ENCODE measurements at regions not wholly inside any gene's neighbourhood (a gene's known extent, or its start where the extent isn't known, plus 50 kb on each side); places are given as distances from the start of the nearest gene placed in this dataset.

DNA sequence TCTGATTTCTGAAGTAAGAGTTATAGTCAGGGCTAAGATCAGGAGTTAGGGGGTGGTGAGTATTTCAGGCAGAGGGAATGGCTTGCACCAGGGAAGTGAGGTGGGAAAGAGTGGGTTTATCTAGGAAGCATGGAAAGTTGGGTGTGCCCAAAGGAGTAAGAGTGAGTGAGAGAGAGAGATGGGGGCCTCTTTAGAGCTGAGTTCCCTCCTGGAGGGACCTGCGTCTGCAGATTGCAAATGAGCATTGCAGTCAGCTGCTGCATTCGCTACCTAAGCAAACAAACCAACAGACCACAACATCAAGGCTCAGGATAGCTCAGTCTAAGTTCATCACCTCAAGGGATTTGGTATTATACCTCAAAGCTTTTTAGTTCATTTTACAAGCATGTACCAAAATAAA, 405.8 kb downstream of the FGF9 start:
- Histone ChIP-seq H3K9ac (ENCODE audit: extremely low read depth, insufficient read length, low read length) (no peak overlapping the region), H3K27ac (ENCODE audit: insufficient read length, low read depth, low read length) (no peak overlapping the region), H4K5ac (ENCODE audit: insufficient read length, low read depth, low read length) (no peak overlapping the region), H4K20me1 (ENCODE audit: control insufficient read depth, insufficient read depth, insufficient read length) (no peaks in the 10 kb centered on the region), H2BK120ac (ENCODE audit: low read depth, low read length, poor library complexity, severe bottlenecking) (no peak overlapping the region), H4K8ac (replicated peaks; ENCODE audit: insufficient read length, low read depth, low read length) (no peak overlapping the region), H2BK20ac (ENCODE audit: low read depth, low read length, poor library complexity, severe bottlenecking) (no peak overlapping the region), H2AFZ (ENCODE audit: low read length) (no peak overlapping the region), H2BK15ac (ENCODE audit: low read depth, low read length) (no peak overlapping the region), H3K56ac (ENCODE audit: insufficient read length, low read depth, low read length) (no peak overlapping the region), H3K79me2 (ENCODE audit: insufficient read depth, low read length) (no peaks in the 10 kb centered on the region), H2BK5ac (ENCODE audit: insufficient read length, low read length) (no peak overlapping the region), H3K79me1 (ENCODE audit: insufficient read depth, low read depth, low read length, poor library complexity, severe bottlenecking) (no peaks in the 10 kb centered on the region), H4K91ac (ENCODE audit: insufficient read length, low read depth, low read length) (no peak overlapping the region), H3T11ph (ENCODE audit: low read length) (no peak overlapping the region), H3K18ac (ENCODE audit: insufficient read length, low read depth, low read length) (no peak overlapping the region), H3K9me3 (ENCODE audit: control insufficient read depth, low read depth, low read length) (no peaks in the 10 kb centered on the region), H3K14ac (ENCODE audit: insufficient read depth, low read length) (no peak overlapping the region), H3K4me1 (ENCODE audit: insufficient read depth, low read length) (no peaks in the 10 kb centered on the region), H2BK12ac (ENCODE audit: insufficient read length, low read depth, low read length) (no peak overlapping the region), H3K4ac (ENCODE audit: low read depth, low read length) (no peak overlapping the region), H3K4me2 (ENCODE audit: insufficient read depth, insufficient read length, low read length) (no peak overlapping the region), H3K23ac (ENCODE audit: insufficient read length, low read depth, low read length) (no peak overlapping the region), H3K23me2 (ENCODE audit: insufficient read length, low read depth, low read length, poor library complexity, severe bottlenecking) (no peaks in the 10 kb centered on the region), H3K27me3 (ENCODE audit: insufficient read depth, low read length) (peaks cover 4% of the 10 kb centered on the region; the same call in 1 of the 2 replicates), H2AK5ac (ENCODE audit: insufficient read length, low read length) (no peak overlapping the region)
- H3K27ac Mint-ChIP-seq, result no peak overlapping the region
- H3K4me3 Mint-ChIP-seq, result no peak overlapping the region
- TF ChIP-seq, protein P1, sequence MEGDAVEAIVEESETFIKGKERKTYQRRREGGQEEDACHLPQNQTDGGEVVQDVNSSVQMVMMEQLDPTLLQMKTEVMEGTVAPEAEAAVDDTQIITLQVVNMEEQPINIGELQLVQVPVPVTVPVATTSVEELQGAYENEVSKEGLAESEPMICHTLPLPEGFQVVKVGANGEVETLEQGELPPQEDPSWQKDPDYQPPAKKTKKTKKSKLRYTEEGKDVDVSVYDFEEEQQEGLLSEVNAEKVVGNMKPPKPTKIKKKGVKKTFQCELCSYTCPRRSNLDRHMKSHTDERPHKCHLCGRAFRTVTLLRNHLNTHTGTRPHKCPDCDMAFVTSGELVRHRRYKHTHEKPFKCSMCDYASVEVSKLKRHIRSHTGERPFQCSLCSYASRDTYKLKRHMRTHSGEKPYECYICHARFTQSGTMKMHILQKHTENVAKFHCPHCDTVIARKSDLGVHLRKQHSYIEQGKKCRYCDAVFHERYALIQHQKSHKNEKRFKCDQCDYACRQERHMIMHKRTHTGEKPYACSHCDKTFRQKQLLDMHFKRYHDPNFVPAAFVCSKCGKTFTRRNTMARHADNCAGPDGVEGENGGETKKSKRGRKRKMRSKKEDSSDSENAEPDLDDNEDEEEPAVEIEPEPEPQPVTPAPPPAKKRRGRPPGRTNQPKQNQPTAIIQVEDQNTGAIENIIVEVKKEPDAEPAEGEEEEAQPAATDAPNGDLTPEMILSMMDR (conservative IDR thresholded peaks at IDR 0.05), result no peak
- H3K36me3 Mint-ChIP-seq (ENCODE audit: insufficient read depth in 1 of 3, low read depth in 3 of 3), result no peaks in the 10 kb centered on the region
- H3K4me1 Mint-ChIP-seq, result peaks cover 9 to 11% of the 10 kb centered on the region in 2 experiments
- peaks cover 45% of the 10 kb centered on the region for H3K27me3 Mint-ChIP-seq (ENCODE audit: low read depth)
- DNase-seq, result no peak
- H3K9me3 Mint-ChIP-seq, result no peaks in the 10 kb centered on the region
- no CpG with 5 or more reads among the region's 2 CpGs for WGBS (ENCODE audit: extremely low coverage, insufficient read length, low lambda C conversion rate)
